Ecto neural progenitor cell (in vitro differentiated cells): ENCODE measurements at regions not wholly inside any gene's neighbourhood (a gene's known extent, or its start where the extent isn't known, plus 50 kb on each side); places are given as distances from the start of the nearest gene placed in this dataset.

Experiments
- DNase-seq: peaks from one replicate; pipeline ENCODE4 v3.0.0-alpha.2; 2018; ENCODE audit warnings: low spot score

DNA sequence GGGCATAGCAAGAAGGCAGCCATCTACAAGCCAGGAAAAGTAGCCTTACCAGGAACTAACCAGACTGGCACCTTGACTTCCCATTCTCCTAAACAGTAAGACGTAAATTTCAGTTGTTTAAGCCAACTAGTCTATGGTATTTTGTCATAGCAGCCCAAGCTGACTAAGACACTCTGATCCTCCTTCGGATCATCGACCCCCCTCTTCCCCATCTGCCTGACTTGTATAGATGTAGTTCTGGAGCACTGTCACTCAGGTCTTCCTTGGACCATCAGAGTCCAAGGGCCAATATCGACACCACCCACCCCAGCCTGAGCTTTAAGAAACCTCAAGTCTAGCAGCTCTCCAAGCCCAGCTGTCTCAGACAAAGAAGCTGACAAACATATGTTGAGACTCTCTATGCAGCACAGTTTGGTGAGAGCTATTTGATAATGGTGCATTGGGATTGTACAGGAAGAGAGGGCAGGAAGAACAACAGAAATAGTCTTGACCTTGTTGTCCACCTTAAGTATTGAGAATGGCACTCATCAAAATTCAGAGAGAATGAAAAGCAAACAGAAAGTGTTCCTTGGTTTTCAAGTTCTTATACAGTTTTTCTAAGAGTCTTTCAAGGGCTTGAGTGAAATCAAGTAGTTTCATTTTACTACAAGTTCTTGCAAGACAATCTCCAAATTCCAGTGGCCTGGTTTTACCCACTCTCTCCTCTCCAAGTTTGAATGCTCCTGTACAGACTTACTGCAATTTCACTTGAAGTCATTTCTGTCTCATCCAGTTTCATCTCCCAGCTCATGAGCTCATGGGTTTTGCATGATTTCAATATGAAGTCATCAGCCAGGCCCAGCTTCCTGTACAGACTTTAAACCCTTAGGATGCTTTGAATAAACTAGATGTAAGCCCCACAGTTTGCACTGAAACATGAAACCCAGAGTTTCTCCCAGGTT, 122.3 kb upstream of the RAI14 start:
- no peak for DNase-seq

GRCh38 chr5:34534523-34535103, 121.5 kb upstream of the RAI14 start:
- DNase-seq, result no peak

- no peak for DNase-seq
Observed at GRCh38 chr5:34535433-34535832, 120.7 kb upstream of the RAI14 start.

GRCh38 chr5:34535944-34536623, 120.0 kb upstream of the RAI14 start:
- DNase-seq, result no peak

GRCh38 chr5:34536699-34537098, 119.4 kb upstream of the RAI14 start:
- DNase-seq, result no peak

GRCh38 chr5:34538026-34538672, 118.0 kb upstream of the RAI14 start:
- no peak for DNase-seq

DNA sequence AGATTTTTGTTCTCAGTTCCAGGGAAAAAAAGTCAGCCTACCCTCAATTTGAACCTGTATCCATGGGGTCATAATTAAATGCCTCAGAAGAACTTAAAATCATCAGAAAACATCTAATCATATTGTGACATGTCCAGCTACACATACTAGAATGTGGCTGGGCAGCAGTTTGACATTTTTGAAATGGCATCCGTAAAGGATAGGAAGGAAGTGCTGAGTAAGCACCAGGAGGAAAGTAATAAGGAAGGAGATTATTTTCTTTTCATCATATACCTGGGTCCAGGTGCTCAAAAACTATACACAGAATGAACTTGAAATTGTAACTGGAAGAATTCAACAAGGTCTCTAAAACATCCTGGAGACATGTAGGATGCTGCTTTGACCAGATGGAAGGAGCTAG, 116.9 kb upstream of the RAI14 start:
- no peak for DNase-seq

DNA sequence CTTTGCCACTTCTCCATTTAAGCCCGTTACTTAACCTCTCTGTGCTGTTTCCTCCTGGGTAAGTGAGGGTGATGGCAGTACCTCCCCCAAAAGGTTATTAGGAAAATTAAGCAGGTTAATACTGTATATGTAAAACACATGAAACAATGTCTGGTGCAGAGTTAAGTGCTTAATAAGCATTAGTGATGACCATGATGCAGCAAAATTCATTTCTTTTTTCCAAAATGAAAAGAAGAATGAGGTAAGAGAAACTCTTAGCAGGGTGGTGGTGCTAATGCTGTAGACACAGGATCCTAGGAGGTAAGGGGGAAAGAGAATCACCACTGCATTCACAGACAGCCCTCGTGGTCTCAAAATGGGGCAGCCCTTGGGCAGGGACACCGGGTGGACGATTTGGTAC, 115.1 kb upstream of the RAI14 start:
- DNase-seq, result no peak

DNA sequence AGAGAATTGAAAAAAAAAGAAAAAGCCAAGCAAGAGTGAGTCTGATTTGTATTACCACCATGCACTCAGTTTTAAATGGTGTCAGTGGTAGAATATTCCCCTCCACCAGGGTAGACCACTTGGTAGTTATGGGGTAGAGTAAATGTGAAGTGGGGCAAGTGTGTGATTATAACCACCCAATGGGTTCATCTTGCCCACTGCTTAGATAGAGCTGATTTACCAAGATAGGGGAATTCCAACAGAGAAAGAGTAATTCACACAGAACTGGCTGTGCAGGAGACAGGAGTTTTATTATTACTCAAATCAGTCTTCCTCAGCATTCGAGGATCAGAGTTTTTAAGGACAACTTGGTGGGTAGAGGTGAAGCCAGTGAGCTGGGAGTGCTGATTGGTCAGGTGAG, 113.3 kb upstream of the RAI14 start:
- no peak for DNase-seq

- DNase-seq, result no peak
Observed at GRCh38 chr5:34543687-34544086, 112.4 kb upstream of the RAI14 start.

DNA sequence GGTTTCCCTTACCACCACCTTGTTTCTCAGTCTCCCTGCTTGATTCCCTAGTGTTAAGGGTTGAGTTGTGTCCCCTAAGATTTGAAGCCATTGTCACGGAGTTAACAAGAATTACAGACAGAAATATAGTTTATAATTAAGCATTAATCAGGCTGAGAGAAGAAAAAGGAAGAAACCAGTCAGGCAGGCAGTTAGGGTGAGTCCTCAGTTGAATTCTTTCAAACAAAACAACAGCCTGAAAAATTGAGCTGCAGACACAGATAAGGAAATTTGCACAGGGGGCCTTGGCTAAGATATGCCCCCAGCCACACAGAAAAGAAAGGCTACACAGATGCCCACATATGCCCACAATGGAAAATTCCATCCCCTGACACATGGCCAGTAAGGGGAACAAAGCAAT, 111.7 kb upstream of the RAI14 start:
- no peak for DNase-seq

- DNase-seq, result no peak
Observed at GRCh38 chr5:34545164-34545563, 111.0 kb upstream of the RAI14 start.

GRCh38 chr5:34545626-34546025, 110.5 kb upstream of the RAI14 start:
- DNase-seq, result no peak

DNA sequence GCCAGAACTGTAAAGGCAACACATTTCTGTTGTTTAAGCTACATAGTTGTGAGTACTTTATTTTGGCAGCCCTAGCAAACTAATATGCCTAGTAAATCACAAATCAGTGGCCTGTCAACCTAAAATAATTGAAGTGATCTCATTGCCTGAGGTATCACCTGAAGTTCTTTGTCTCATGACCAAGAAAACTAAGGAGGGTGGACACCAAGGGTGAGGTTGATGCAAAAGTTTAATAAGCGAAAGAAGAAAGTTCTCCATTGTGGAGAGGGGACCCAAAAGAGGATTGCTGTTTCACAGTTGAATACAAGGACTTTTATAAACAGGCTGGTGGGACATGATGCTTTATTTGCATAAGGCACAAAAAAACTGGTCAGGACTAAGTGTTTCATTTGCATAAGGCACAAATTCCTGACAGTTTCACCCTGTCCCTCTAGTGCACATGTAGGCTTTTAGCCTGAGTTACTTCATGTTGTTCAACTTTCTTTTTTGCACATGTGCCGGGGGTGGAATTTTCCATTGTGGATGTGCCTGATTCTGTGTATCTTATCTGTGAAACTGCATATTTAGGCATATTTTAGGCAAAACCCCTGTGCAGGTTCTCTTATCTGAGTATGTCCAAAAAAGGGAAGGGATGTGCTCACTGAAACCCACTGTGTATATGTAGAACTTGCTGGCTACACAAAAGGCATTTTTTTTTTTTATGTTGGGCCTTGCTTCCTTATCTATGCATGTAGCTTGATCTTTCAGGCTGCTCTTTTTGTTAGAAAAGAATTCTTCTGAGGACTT, 108.6 kb upstream of the RAI14 start:
- DNase-seq, result no peak

DNA sequence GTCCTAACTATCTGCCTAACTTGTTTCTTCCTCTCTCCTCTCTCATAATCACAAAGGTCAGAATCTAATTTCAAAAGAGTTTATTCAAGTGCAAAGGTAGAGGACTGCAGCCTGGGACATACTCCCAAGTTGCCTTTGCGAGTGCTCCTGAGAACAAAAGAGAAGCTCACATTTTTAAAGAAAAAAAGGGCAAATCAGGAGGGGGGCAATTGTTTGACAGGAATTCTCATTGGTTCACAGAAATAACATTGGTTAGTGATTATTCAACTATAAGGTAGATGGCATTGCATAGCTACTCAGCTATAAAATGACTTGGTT, 108.1 kb upstream of the RAI14 start:
- no peak for DNase-seq

- DNase-seq, result no peak
Observed at GRCh38 chr5:34550247-34550646, 105.9 kb upstream of the RAI14 start.

DNA sequence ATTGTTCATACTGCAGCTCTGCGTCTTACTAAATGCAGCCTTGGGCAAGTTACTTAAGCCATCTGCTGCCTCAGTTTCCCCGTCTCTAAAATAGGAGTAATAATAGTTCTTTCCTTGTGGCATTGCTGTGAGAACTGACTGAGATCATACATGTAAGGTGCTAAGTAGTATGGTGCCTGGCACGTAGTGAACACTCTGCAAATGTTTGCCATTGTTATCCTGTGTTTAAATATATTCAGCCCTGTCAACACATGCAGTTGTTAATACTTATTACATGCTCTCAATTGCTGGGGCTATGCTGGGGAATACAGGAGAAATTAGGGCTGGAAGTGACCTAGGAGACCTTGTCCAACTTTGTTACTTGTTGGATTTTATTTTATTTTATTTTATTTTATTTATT, 105.2 kb upstream of the RAI14 start:
- DNase-seq, result no peak

- no peak for DNase-seq
Observed at GRCh38 chr5:34551911-34552433, 104.2 kb upstream of the RAI14 start.

- DNase-seq, result no peak
Observed at GRCh38 chr5:34552686-34553085, 103.4 kb upstream of the RAI14 start.

GRCh38 chr5:34553581-34553980, 102.5 kb upstream of the RAI14 start:
- no peak for DNase-seq

DNA sequence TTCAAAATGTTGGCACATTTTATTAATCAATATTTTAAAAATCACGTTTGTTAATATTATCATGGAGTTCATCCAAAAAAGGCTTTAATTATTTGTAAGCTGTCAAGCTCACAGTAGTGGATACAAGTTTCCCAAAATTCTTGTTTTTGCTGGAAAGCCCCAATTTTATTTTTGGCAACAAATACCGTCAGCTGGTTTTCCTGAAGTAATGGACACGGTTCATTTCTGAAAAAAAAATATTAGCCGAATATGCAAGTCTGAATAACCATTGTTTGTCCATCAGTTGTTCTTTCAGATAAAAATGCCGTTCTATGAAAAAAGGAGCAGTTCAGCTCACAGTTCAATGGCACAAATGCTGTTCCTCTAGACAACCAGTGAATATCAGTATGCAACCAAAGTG, 101.5 kb upstream of the RAI14 start:
- DNase-seq, result no peak
